ENCODE measurements at regions not wholly inside any gene's neighbourhood (a gene's known extent, or its start where the extent isn't known, plus 50 kb on each side); places are given as distances from the start of the nearest gene placed in this dataset.
"Not testable (repeated sequence)": the region's sequence is repeated elsewhere in the genome, so short reads cannot be mapped to it uniquely, and the experiment has no call there.

DNA sequence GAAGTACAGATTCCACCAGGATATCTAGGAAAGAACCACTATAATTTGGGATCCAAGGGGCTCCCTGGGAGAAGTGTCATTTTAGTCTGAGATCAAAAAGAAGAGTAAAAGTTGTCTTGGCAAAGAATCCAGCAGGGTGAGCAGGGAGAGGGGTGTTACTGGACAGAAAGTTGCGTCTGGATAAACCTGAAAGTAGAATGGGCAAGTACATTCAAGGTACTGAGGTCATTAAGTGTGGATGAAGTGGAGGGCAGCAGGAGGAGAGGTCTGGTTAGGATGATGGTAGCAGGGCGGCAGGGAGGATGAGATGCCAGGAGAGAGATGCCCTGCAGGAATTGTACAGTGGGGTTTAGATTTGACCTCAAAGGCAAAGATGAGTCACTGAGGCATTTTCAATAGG lies 253.3 kb downstream of the KLF13 start:
- in situ Hi-C loops (cut with HindIII; ENCODE audit: low sequenced_read_pairs) = no loop called here

DNA sequence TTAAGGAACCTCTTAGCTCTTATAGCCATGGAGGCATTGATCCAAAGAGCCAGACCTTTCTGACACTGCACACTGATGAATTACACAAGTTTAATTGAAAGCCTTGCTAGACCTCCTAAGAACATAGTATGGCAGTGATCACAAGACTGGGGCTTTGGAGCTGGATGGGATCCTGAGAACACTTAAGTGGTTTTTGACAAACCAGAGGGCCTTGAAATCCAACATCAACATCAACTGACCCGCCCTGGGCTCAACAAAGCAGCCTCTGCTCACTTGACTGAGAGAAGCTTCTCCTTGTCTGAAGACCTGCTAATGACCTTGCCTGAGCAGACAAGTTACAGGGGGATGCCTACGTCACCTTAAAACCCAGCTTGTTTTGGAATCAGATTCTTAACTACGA lies 257.6 kb downstream of the KLF13 start:
- in situ Hi-C loops (cut with HindIII; ENCODE audit: low sequenced_read_pairs) = no loop called here

DNA sequence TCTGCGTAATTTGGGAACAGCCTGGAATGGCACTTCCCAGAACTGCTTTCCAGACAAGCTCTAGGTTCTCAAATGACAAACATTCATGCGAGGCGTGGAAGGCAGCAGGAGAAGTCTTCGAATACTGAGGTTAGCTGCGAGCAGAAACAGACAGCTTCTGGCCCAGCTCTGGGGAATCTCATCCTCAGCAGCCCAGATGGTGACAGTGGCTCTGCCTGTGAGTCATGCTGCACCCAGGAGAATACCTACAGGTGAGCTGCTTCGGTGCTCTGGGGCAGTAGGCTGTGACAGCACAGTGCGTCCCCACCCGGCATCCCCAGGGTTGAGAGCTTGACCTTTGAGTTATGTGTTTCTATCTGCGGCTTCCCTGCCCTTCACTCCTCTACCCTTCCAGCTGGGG lies 258.6 kb downstream of the KLF13 start:
- in situ Hi-C loops (cut with HindIII; ENCODE audit: low sequenced_read_pairs) = no loop called here

DNA sequence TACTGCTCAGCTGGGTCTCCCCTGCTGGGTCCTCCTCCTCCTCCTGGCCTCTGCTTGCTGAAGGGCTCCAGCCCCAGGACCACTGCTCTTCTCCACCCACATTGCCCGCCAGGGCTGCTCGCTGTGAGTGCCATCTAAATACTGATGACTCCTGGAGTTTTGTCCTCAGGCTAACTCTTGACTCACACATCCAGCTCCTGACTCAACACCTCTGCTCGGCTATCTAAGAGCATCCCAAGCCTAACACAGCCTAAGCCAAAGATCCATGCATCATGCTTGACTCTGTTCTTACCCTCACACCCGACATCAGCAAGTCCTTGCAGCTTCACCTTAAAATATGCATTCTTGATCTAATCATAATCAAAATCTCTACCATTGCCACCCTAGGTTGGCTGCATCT lies 260.2 kb downstream of the KLF13 start:
- in situ Hi-C loops (cut with HindIII; ENCODE audit: low sequenced_read_pairs) = no loop called here

DNA sequence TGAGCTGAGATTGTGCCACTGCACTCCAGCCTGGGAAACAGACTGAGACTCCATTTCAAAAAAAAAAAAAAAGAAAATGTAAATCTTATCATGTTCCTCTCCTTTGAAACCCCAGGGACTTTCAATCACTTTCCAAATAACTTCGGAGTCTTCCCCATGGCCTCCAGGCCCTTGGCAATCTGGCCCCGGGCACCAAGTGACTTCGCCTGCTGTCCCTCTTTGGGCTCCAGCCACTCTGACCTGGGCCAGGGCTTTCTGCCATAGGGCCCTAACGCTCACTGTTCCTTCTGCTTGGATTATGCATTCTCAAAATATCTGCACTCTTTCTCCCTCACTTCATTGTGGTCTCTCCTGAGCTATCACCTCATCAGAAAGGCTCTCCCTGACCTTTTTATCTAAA lies 260.9 kb downstream of the KLF13 start:
- in situ Hi-C loops (cut with HindIII; ENCODE audit: low sequenced_read_pairs) = no loop called here

DNA sequence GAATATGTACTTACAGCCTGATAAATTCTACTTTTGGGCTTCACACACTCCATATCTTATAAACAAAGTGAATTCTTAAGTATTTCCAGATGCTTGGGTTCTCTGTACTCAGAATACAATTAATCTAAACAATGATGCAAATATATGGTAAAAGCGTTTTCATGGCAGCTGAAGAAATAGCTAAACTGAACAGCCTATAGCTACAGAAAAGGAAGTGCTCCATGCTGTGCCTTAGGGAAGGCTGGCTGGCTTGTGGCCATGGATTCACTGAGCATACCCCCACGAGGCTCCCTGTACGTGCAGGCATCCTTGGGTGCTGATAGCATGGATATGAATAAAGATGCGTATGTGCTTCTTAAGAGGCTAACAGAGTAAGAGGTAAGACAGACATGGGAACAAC lies 264.0 kb downstream of the KLF13 start:
- in situ Hi-C loops (cut with HindIII; ENCODE audit: low sequenced_read_pairs) = no loop called here

DNA sequence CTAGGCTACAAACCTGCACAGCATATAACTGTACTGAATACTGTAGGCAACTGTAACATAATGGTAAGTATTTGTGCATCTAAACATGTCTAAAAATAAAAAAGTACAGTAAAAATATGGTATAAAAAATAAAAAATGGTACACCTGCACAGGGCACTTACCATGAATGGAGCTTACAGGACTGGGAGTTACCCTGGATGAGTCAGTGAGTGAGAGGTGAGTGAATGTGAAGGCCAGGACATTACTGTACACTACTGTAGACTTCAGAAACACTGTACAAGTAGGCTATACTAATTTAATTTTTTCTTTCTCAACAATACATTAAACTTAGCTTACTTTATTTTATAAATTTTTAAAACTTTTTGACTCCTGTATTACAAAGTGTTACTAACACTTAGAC lies 265.3 kb downstream of the KLF13 start:
- in situ Hi-C loops (cut with HindIII; ENCODE audit: low sequenced_read_pairs) = no loop called here

DNA sequence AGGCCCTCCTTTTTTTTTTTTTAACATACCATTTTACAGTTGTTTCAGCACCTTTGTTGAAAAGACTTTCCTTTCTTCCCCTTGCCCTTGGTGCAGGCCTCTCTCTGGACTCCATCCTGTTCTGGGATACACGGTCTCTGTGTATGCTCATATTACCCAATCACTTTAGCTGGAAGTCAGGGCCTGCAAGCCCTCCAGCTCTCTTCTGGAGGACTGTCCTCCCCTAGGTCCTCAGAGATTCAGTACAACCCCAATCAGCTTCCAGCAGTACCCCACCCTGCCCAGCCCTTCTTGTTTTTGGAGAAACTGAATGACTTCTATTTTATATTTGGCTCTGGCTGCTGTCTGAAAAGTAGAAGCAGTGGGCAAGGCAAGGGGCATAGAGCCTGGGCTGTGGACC lies 270.8 kb downstream of the KLF13 start:
- in situ Hi-C loops (cut with HindIII; ENCODE audit: low sequenced_read_pairs) = no loop called here

DNA sequence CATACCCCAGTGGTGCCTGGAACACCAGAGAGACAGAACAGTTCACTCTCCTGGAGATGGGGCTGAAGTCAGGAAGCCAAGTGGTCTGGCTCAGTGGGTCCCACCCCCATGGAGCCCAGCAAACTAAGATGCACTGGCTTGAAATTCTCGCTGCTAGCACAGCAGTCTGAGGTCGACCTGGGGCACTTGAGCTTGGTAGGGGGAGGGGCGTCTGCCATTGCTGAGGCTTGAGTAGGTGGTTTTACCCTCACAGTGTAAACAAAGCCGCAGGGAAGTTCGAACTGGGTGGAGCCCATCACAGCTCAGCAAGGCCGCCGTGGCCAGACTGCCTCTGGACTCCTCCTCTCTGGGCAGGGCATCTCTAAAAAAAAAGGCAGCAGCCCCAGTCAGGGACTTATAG lies 272.0 kb downstream of the KLF13 start:
- in situ Hi-C loops (cut with HindIII; ENCODE audit: low sequenced_read_pairs) = no loop called here

DNA sequence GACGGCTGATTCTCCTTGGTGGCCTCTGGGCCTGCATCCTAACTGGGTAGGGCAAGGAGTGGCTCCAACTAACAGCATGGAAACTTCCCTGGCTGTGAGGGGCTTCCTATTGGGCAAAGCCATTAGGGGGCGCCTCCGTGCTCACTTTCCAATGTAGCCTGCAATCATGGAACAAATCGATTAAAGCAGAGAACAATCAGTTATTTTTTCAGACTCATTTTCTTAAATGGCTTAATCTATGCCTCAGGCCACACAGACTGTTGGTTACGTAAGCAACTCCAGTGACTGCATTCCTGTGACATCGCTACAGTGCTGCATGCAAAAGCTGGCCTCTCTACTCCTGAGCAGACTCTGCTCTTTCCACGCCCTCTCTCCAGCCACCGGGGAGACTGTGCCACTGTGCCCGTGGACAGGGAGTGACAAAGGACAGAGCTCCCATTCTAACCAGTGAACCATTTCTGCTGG lies 278.9 kb downstream of the KLF13 start:
- in situ Hi-C loops (cut with HindIII; ENCODE audit: low sequenced_read_pairs) = no loop called here

DNA sequence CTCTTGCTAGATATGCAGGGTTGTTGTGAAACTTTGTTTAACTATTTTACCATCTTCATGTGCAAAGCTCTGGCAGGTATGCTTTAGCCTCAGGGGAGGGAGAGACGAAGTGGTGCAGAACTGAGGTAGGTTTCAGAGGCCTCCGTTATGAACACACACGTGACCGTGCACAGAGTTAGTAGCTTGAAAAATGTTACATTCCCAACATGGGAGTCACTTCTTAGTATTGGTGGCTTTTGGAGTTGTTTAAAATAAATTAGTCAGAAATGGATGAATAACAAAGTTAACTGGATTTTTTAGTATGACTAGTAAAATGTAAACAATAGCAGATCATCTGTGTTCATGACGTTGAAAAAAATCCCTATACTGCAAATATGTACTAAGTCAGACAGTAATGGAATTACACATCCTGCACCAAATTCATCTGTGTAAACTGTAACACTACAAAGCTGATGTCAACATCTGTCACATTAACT lies 279.6 kb downstream of the KLF13 start:
- in situ Hi-C loops (cut with HindIII; ENCODE audit: low sequenced_read_pairs) = no loop called here

DNA sequence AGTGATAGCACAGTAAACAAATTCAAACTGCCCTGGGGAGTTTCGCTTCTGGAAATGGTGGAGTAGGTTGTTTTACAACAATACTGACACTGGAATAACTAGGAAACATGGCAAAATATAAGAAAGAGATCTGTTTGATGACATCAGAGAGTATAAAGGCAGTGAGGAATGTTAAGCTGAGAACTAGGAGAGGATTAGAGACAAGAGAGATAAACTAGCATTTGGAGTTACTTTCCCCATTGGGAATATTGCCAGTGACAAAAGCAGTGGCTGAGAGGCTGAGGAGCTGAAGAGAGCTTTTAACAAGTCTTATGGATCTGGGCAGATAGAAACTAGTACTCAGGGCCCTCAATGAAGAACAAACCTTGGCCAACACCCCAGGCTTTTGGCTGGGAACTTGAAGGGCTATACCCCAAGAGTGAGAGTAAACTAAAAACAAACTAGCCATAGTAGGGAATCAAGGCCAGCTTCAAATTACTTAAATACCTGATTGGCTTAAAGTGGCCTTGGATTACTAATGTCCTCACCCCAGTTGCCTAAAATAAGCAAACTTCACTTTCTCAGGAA lies 280.4 kb downstream of the KLF13 start:
- in situ Hi-C loops (cut with HindIII; ENCODE audit: low sequenced_read_pairs) = no loop called here

DNA sequence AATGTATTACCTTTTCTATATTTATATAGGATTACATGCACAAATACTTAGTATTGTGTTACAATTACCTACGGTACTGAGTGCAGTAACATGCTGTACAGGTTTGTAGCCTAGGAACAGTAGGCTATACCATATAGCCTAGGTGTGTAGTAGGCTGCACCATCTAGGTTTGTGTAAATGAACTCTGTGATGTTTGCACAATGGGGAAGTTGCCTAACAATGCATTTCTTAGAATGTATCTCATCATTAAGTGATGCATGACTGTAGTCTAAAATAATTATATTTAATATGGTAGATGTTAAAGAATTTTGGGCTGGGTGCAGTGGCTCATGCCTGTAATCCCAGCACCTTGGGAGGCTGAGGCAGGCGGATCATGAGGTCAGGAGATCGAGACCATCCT lies 281.0 kb downstream of the KLF13 start:
- in situ Hi-C loops (cut with HindIII; ENCODE audit: low sequenced_read_pairs) = no loop called here

DNA sequence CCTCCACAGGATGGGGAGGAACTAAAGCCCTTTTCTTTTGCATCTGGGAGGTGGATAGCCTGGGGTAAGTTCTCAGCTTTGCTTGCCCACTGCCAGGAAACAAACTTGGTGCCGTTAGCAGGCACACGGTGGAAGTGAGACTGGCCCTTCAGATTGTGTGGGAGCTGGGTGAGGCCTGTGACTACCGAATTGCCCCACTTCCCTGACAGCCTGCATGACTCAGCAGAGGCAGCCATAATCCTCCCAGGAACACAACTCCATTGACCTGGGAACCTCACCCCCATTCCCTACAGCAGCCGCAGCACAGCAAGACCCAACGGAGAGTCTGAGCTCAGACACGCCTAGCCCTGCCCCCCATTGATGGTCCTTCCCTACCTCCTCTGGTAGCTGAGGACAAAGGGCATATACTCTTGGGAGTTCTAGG lies 282.6 kb downstream of the KLF13 start:
- in situ Hi-C loops (cut with HindIII; ENCODE audit: low sequenced_read_pairs) = no loop called here

DNA sequence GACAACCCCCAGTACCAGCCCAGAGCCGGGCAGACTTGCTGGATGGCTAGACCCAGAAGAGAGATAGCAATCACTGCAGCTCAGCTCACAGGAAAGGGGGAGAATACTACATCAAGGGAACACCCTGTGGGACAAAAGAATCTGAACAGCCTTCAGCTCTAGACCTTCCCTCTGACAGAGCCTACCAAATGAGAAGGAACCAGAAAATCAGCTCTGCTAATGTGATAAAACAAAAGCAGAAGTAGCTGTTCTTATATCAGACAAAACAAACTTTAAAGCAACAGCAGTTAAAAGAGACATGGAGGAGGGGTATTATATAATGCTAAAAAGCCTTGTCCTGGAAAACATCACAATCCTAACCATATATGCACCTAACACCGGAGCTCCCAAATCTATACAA lies 283.3 kb downstream of the KLF13 start:
- in situ Hi-C loops (cut with HindIII; ENCODE audit: low sequenced_read_pairs) = no loop called here

DNA sequence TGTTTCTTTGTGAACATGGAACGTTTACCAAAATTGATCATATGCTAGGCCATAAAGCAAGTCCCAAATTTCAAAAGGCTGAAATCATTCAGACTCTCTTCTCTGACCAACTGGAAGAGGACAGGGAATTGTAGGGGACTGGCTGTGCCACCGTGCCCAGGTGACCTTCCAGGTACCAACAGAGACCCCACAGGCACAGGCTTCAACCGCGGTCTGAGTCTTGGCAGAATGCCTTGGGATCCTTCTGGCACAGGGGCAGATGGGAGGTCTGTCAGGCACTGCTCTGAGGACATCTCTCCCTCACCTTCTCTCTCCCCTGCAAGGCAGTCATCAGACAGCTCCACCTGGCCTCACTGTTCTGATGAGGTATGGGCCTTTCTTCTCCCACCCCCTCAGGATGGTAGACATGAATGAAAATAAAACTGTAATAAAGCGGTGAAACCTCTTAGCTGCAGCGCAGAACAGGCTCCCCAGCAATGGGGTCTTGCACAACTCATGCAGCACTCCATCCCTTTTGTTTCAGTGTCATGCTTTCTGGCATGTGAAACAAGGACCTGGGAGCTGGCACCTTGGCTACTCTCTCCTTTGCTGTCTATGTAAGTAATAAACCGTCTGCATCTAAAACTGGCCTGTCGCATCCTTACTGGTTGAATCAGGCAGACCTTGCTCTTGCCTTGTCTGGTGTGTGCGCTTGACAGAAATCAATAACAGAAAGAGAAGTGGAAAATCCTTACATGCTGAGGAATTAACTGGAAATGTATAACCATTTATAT lies 289.2 kb downstream of the KLF13 start:
- in situ Hi-C loops (cut with HindIII; ENCODE audit: low sequenced_read_pairs) = no loop called here

DNA sequence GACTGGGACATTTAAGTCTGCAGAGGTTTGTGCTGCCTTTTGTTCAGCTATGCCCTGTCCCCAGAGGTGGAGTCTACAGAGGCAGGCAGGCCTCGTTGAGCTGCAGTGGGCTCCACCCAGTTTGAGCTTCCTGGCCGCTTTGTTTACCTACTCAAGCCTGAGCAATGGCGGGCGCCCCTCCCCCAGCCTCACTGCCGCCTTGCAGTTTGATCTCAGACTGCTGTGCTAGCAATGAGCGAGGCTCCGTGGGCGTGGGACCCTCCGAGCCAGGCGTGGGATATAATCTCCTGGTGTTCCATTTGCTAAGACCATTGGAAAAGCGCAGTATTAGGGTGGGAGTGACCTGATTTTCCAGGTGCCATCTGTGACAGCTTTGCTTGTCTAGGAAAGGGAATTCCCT lies 296.7 kb downstream of the KLF13 start:
- in situ Hi-C loops (cut with HindIII; ENCODE audit: low sequenced_read_pairs) = not testable (repeated sequence)

DNA sequence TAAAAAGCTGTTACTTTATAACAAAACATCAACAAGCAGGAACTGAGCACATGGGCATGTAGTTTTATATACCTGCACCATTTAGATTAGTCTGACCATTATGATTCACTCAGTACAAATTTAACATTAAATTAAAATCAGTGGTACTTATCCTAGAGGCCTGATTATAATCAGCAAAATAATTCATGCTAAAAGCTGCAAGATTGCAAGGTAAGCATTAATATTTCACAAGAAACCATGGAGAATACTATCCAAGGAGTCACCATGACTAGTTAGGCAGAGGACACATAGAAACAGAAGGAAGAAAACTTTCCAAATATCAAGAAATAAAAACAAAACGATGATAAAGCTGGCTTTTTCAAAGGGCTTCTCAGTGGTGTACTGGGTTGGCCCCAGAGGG lies 297.5 kb downstream of the KLF13 start:
- in situ Hi-C loops (cut with HindIII; ENCODE audit: low sequenced_read_pairs) = not testable (repeated sequence)

DNA sequence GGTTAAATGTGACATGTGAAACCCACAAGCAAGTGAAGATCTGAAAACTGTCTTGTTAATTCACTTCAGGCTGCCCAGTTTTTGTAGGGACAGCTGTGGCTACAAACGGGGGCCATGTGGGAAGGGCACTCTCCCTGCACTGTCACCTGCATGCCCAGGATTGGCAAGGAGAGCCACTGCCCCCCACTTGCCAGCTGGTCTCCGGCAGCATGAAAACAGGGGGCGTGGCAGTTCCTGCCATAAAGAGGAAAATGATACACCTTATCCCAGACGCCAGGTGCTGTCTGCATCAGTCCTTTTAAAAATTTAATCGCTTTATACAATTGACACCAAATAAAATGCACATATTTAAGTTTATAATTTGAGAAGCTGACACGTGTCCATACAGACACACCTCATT lies 309.1 kb downstream of the KLF13 start:
- in situ Hi-C loops (cut with HindIII; ENCODE audit: low sequenced_read_pairs) = not testable (repeated sequence)

DNA sequence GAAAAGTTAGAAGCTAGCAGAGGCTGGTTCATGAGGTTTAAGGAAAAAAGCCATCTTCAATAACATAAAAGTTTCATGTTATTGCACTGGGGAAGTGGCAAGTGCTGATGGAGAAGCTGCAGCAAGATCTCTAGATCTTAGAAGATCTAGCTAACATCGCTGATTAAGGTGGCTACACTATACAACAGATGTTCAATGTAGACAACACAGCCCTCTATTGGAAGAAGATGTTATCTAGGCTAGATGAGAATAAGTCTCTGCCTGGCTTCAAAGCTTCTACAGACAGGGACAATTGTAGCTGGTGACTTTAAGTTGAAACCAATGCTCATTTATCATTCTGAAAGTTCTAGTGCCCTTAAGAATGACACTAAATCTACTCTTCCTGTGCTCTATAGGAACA lies 310.3 kb downstream of the KLF13 start:
- in situ Hi-C loops (cut with HindIII; ENCODE audit: low sequenced_read_pairs) = not testable (repeated sequence)

DNA sequence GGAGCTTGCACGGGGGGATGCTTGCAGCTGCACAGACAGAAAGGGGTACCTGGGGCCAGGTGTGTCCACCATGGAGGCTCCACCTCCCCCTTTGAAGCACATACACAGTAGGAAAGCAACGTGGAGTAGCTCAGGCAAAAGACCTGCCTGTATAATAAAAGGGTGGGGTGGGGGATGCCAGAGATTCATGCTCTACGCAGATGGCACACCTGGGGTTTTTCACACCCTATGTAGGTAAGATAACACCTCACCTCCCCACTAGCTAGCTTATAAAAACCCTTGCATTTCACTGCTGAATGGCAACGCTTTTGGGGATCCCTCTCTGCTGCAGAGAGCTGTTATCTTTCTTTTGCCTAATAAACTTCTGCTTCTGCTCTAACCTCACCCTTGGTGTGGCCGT lies 317.3 kb downstream of the KLF13 start:
- in situ Hi-C loops (cut with HindIII; ENCODE audit: low sequenced_read_pairs) = not testable (repeated sequence)

DNA sequence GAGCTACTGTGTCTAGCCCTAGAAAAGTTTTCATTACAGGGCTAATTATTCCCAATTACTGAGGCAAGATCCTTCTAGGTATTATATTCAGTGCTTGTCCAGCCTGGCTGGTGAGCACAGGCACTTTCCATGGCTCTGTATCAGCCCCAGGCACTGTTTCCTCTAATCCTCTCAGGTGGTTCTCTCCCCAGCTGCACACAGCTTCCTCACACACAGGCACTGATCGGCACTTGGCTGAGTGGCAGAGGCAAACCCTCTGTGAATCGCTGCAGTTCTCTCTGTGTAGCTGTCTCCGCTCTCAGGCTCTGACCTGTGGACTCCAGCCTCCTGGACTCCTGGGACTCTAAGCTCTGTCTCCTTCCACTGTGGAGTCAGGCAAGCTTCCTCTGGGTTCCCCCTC lies 318.1 kb downstream of the KLF13 start:
- in situ Hi-C loops (cut with HindIII; ENCODE audit: low sequenced_read_pairs) = not testable (repeated sequence)
